ENCODE measurements at regions not wholly inside any gene's neighbourhood (a gene's known extent, or its start where the extent isn't known, plus 50 kb on each side); places are given as distances from the start of the nearest gene placed in this dataset.

GRCh38 chr10:4638099-4638498, 187.9 kb upstream of the AKR1E2 start:
- no peak overlapping the region for H3K4me3 ChIP-seq (ENCODE audit: low read depth, low read length)
- DNase-seq (ENCODE audit: low read depth) = no peak

DNA sequence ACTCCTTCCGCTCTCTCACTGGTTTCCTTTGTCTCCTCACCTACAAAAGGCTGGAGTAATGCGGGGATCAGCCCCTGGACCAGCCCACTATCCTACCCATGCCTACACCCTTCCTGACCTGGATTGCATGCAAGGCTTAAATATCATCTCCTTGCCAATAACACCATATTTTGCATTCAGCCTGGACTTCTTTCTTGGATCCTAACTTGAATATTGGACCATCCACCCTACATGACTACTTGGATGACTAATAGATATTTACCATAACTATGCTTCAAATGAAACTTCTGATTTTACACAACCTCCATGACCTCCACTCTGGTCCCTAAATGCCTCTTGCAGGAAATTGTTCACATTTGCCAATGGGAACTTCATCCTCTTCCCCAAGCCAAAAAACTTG, 188.3 kb upstream of the AKR1E2 start:
- no peak for TF ChIP-seq CTCF (IDR thresholded peaks at IDR 0.05; ENCODE audit: insufficient read depth, low read length)
- H3K4me3 ChIP-seq (ENCODE audit: low read depth, low read length) = no peak overlapping the region
- DNase-seq (ENCODE audit: low read depth) = no peak

More at GRCh38 chr10:4638099-4638498, 187.9 kb upstream of the AKR1E2 start:
- no peak for TF ChIP-seq CTCF (IDR thresholded peaks at IDR 0.05; ENCODE audit: insufficient read depth, low read length)

GRCh38 chr10:4635883-4636282, 190.1 kb upstream of the AKR1E2 start:
- TF ChIP-seq CTCF (IDR thresholded peaks at IDR 0.05; ENCODE audit: insufficient read depth, low read length) = no peak
- DNase-seq (ENCODE audit: low read depth) = no peak
- no peak overlapping the region for H3K4me3 ChIP-seq (ENCODE audit: low read depth, low read length)

DNA sequence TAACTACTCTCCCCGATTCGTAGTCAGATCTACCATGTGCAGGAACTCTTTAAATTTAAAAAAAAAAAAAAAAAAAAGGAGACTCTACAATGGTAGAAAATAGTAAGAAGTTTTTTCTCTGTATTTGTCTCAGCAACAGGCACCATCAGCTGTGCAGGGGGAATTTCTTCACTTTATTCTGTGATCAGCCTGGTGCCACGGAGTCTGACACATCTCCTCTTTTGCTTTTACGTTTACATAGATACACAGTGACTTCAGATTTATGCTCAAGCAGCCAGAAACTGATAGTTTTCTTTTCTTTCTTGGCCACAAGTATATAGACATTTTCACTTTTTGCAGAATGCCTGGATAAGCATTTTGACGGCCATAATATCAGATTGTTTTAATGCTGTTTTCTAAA, 190.6 kb upstream of the AKR1E2 start:
- DNase-seq (ENCODE audit: low read depth) = peak; percentile 31
- no peak for TF ChIP-seq CTCF (IDR thresholded peaks at IDR 0.05; ENCODE audit: insufficient read depth, low read length)

GRCh38 chr10:4633776-4634175, 192.2 kb upstream of the AKR1E2 start:
- no peak overlapping the region for H3K4me3 ChIP-seq (ENCODE audit: low read depth, low read length)
- TF ChIP-seq CTCF (IDR thresholded peaks at IDR 0.05; ENCODE audit: insufficient read depth, low read length) = no peak
- DNase-seq (ENCODE audit: low read depth) = no peak

More for the DNA sequence above, 190.6 kb upstream of the AKR1E2 start:
- H3K4me3 ChIP-seq (ENCODE audit: low read depth, low read length) = no peak overlapping the region

GRCh38 chr10:4633186-4633585, 192.8 kb upstream of the AKR1E2 start:
- H3K4me3 ChIP-seq (ENCODE audit: low read depth, low read length) = no peak overlapping the region
- DNase-seq (ENCODE audit: low read depth) = no peak
- TF ChIP-seq CTCF (IDR thresholded peaks at IDR 0.05; ENCODE audit: insufficient read depth, low read length) = no peak

DNA sequence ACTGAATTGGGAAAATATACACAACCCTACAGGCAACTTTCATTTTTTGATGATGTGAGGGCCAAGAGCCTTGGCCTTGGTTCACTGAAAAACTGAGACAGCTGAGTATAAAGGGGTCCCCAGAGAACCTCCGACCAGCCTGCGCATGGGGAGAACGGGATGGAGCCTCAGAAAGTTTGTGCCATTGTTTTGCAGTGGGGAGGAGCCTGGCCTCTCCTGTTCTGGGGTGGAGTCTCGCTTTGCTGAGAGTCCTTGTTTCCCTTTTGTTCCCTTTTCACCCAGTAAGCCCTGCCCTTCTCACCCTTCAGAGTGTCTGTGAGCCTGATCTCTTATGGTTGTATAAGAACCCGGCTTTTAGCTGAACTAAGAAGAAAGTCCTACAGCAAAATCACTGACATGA, 193.2 kb upstream of the AKR1E2 start:
- no peak for DNase-seq (ENCODE audit: low read depth)
- no peak overlapping the region for H3K4me3 ChIP-seq (ENCODE audit: low read depth, low read length)
- TF ChIP-seq CTCF (IDR thresholded peaks at IDR 0.05; ENCODE audit: insufficient read depth, low read length) = no peak

Data from fibroblast of the aortic adventitia (primary cell).